Smooth muscle cell (in vitro differentiated cells): ENCODE measurements at regions not wholly inside any gene's neighbourhood (a gene's known extent, or its start where the extent isn't known, plus 50 kb on each side); places are given as distances from the start of the nearest gene placed in this dataset.

Source experiments
- DNase-seq: peaks from one replicate; lab custom pipeline; 2025; ENCODE audit not compliant: unreplicated experiment; lab: John Stamatoyannopoulos, UW
- H2AFZ ChIP-seq: fragments of 200-600 bp; sonication (generic); 2 replicates; pipeline ENCODE4 v1.6.0; 2016; ENCODE audit warnings: antibody characterized with exemption, low read depth, mild to moderate bottlenecking
- H3F3A ChIP-seq: fragments of 200-600 bp; sonication (generic); 2 replicates; pipeline ENCODE4 v1.6.0; 2017; ENCODE audit warnings: antibody characterized with exemption, low read depth
- H3K27ac ChIP-seq: fragments of 200-600 bp; sonication (generic); 2 replicates; pipeline ENCODE4 v1.5.1; 2016; ENCODE audit warnings: low read depth, mild to moderate bottlenecking
- H3K27me3 ChIP-seq: fragments of 200-600 bp; sonication (generic); 2 replicates; pipeline ENCODE4 v1.6.1; 2016; ENCODE audit warnings: low read depth, mild to moderate bottlenecking
- H3K36me3 ChIP-seq: fragments of 200-600 bp; sonication (generic); 2 replicates; pipeline ENCODE4 v1.5.1; 2016; ENCODE audit warnings: low read depth
- H3K4me1 ChIP-seq: fragments of 200-600 bp; sonication (generic); 2 replicates; pipeline ENCODE4 v1.5.1; 2016; ENCODE audit warnings: low read depth
- H3K4me2 ChIP-seq: fragments of 200-600 bp; sonication (generic); 2 replicates; pipeline ENCODE4 v1.6.0; 2016; ENCODE audit warnings: mild to moderate bottlenecking
- H3K4me3 ChIP-seq: fragments of 200-600 bp; sonication (generic); 2 replicates; pipeline ENCODE4 v1.5.1; 2016; ENCODE audit warnings: mild to moderate bottlenecking
- H3K79me2 ChIP-seq: fragments of 200-600 bp; sonication (generic); 2 replicates; pipeline ENCODE4 v1.6.0; 2016; ENCODE audit warnings: low read depth, mild to moderate bottlenecking
- H3K9ac ChIP-seq: fragments of 200-600 bp; sonication (generic); 2 replicates; pipeline ENCODE4 v1.6.0; 2016; ENCODE audit warnings: low read depth
- H3K9me3 ChIP-seq: fragments of 200-600 bp; sonication (generic); replicated peaks from 2 replicates; pipeline ENCODE4 v1.5.1; 2016; ENCODE audit warnings: low read depth
- H4K20me1 ChIP-seq: fragments of 200-600 bp; sonication (generic); 2 replicates; pipeline ENCODE4 v1.6.0; 2016; ENCODE audit warnings: low read depth
- CTCF ChIP-seq: fragments of 200-600 bp; sonication (generic); IDR thresholded peaks from 2 replicates; pipeline ENCODE4 v1.5.1; 2017; ENCODE audit warnings: borderline replicate concordance, mild to moderate bottlenecking, antibody characterized with exemption; ENCODE audit not compliant: insufficient read depth, poor library complexity, severe bottlenecking
- WGBS: methylation state at CpG from one replicate; pipeline ENCODE4 v1.1.7; 2016; ENCODE audit warnings: low lambda C conversion rate; 5-methylcytosine and 5-hydroxymethylcytosine counted together

GRCh38 chr6:165985281-165985805, 182.3 kb downstream of the TBXT start:
- H3K36me3 ChIP-seq, result no peaks in the 10 kb centered on the region
- no peak overlapping the region for H3K4me2 ChIP-seq
- no peaks in the 10 kb centered on the region for H4K20me1 ChIP-seq
- no peak for TF ChIP-seq CTCF
- no peaks in the 10 kb centered on the region for H3K79me2 ChIP-seq
- no peaks in the 10 kb centered on the region for H3K9me3 ChIP-seq
- H3K9ac ChIP-seq, result no peak overlapping the region
- no peak for DNase-seq
- 68% methylated on average over 7 of the region's 7 CpGs for WGBS
- H3F3A ChIP-seq, result no peaks in the 10 kb centered on the region
- peaks cover 4% of the 10 kb centered on the region for H3K4me1 ChIP-seq
- H2AFZ ChIP-seq, result no peak overlapping the region
- H3K4me3 ChIP-seq, result no peak overlapping the region
- no peak overlapping the region for H3K27ac ChIP-seq
- peaks cover 78% of the 10 kb centered on the region for H3K27me3 ChIP-seq

GRCh38 chr6:165984729-165985275, 182.8 kb downstream of the TBXT start:
- Histone ChIP-seq H4K20me1 (no peaks in the 10 kb centered on the region), H3K36me3 (no peaks in the 10 kb centered on the region), H3K27ac (no peak overlapping the region), H3K9me3 (no peaks in the 10 kb centered on the region), H3K9ac (no peak overlapping the region), H2AFZ (no peak overlapping the region), H3K4me1 (peaks cover 4% of the 10 kb centered on the region), H3K27me3 (peaks cover 73% of the 10 kb centered on the region), H3K4me2 (no peak overlapping the region), H3K4me3 (no peak overlapping the region), H3K79me2 (no peaks in the 10 kb centered on the region), H3F3A (no peaks in the 10 kb centered on the region)
- WGBS, result 91% methylated on average over 11 of the region's 11 CpGs
- TF ChIP-seq CTCF, result no peak
- no peak for DNase-seq

GRCh38 chr6:165983112-165984072, 184.3 kb downstream of the TBXT start:
- Histone ChIP-seq H2AFZ (no peak overlapping the region), H3K9ac (no peak overlapping the region), H3K9me3 (no peaks in the 10 kb centered on the region), H3K4me2 (no peak overlapping the region), H3F3A (no peaks in the 10 kb centered on the region), H3K36me3 (no peaks in the 10 kb centered on the region), H3K79me2 (no peaks in the 10 kb centered on the region), H3K4me3 (no peak overlapping the region), H3K4me1 (peaks cover 4% of the 10 kb centered on the region), H3K27me3 (peaks cover 59% of the 10 kb centered on the region), H4K20me1 (no peaks in the 10 kb centered on the region), H3K27ac (no peak overlapping the region)
- no peak for TF ChIP-seq CTCF
- 88% methylated on average over 9 of the region's 9 CpGs for WGBS
- no peak for DNase-seq
